GM10266 (cell line): ENCODE measurements at regions not wholly inside any gene's neighbourhood (a gene's known extent, or its start where the extent isn't known, plus 50 kb on each side); places are given as distances from the start of the nearest gene placed in this dataset.

ENCODE experiments used
- DNase-seq: peaks from one replicate; pipeline ENCODE4 v3.0.0; 2012; ENCODE audit errors: extremely low spot score
- TF ChIP-seq, protein P1 (sequence below): IDR thresholded peaks from 2 replicates; pipeline ENCODE4 v1.5.1; 2012; ENCODE audit warnings: mild to moderate bottlenecking, low read depth; ENCODE audit not compliant: control insufficient read depth, insufficient read depth; ENCODE audit errors: missing control alignments

DNA sequence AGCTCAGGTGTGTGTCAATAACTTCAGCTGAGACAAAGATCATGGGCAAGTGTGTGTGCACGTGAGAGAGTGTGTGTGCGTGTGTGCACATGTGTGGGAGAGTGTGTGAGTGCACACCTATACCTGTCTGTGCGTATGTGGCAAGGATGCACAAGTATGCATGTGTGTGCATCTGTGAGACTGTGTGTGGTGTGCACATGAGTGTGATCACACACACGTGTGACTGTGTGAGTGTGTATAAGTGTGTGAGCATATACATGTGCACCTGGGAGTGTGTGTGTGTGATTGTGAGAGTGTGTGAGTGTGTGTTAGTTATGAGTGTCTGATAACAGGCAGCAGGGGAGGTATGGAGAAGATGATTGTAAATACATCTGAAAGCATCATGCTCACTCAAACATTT lies 657.3 kb upstream of the PFKP start:
- no peak for DNase-seq
- TF ChIP-seq, protein P1, sequence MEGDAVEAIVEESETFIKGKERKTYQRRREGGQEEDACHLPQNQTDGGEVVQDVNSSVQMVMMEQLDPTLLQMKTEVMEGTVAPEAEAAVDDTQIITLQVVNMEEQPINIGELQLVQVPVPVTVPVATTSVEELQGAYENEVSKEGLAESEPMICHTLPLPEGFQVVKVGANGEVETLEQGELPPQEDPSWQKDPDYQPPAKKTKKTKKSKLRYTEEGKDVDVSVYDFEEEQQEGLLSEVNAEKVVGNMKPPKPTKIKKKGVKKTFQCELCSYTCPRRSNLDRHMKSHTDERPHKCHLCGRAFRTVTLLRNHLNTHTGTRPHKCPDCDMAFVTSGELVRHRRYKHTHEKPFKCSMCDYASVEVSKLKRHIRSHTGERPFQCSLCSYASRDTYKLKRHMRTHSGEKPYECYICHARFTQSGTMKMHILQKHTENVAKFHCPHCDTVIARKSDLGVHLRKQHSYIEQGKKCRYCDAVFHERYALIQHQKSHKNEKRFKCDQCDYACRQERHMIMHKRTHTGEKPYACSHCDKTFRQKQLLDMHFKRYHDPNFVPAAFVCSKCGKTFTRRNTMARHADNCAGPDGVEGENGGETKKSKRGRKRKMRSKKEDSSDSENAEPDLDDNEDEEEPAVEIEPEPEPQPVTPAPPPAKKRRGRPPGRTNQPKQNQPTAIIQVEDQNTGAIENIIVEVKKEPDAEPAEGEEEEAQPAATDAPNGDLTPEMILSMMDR: no peak

DNA sequence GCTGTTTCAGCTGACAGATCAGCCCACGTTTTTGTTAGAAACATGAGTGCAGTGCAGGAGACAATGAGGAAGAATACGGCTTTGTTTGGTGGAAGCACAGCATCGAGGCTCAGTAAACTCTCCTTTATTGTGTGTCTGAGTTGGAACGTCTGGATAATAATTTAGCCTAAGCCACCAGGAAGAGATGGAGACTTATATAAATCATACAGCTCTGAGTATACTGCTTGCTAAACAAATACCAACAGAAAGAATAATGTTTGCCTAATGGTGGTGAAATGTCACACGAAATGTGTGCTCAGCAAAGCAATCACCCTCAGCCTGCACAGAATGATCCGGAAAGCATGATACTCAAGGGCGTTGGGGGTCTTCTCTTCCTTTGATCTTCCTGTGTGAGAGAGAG lies 664.1 kb upstream of the ADARB2 start:
- no peak for DNase-seq
- TF ChIP-seq, protein P1: no peak

DNA sequence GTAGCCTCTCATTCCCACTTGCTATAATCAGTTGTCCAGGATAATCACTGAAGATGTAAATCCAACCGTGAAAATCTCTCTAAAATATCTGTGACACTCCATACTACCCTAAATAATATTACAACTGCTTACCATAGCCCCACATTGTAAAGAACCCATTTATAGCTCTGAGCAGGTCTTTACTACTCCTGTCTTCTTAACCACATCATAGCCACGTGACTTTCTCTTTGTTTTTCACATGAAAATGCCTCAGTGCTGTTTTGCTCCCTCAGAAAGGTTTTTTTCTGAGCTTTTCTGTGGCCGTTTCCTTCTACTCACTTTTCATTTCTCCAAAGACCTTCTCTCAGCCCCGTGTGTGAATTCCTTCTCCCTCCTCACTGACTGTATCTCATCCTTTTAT lies 662.2 kb upstream of the ADARB2 start:
- TF ChIP-seq, protein P1: no peak
- no peak for DNase-seq

DNA sequence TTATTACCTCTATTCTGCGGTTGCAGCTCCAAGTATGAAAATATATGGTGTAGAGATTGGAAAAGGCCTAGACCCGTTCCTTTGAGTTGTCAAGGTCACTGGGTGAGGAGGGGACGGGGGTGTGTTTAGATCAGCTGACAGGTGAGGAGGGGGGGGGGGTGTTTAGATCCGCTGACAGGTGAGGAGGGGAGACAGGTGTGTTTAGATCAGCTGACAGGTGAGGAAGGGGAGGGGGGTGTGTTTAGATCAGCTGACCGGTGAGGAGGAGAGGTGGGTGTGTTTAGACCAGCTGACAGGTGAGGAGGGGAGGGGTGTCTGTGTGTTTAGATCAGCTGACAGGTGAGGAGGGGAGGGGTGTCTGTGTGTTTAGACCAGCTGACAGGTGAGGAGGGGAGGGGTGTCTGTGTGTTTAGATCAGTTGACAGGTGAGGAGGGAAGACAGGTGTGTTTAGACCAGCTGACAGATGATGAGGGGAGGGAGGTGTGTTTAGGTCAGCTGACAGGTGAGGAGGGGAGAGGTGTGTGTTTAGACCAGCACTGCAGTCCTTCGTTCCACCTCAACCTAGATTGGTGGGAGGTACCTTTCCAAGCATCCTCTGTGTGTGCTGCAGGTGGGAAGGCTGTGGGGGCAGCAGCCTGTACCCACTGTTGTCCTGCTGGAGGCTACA lies 655.0 kb upstream of the ADARB2 start:
- TF ChIP-seq, protein P1: no peak
- DNase-seq: no peak

DNA sequence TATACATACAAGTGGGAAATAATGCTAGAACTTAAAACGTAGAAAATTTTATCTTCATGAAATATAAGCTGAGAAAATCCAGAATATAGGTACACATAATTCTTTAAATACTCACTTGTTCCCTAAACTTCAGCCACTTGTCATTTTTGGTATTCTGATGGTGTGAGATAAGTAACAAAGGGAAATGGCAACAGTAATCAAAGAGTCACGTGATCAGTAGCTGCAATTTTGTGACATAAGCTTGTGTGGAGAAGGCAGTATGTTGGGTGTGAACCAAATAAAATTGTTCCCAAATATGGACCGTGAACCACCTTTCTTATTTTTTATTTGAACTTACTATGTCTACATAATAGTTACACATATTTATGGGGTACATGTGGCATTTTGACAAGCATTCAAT lies 650.3 kb upstream of the ADARB2 start:
- DNase-seq: no peak
- TF ChIP-seq, protein P1: no peak

DNA sequence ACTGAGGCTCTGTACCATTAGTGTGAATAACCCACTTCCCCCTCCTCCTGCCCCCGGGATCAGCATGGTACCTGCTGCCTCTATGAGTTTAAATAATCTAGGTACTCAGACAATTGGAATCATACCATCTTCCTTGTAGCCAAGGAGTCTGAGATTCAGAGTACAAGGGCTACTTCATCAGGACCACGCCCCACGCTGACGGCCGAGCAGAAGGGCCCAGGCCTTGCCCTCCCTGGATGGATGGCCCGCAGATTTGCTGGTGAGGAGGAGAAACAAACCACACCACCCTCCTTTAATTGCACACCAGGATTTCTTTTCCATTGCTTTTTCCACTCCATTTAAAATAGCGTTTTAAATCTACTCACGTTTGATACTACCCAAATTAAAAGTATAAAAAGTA lies 649.9 kb upstream of the ADARB2 start:
- TF ChIP-seq, protein P1: no peak
- DNase-seq: no peak

DNA sequence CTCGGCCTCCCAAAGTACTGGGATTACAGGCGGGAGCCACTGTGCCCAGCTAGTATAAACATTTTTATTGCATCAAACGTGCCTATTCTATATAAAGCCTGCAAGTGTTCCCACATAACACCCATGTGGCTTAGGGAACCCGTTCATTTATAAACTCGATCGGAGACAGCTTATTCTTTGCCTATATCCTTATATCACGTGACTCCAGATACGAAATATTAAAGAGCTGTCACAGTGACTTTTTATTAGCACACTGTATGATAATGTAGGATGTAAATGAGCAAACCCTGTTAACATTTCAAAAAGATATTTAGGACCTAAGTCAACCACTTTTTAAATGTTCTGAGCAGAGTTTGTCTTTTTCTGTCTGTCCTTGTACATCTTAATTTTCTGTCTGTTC lies 642.9 kb upstream of the ADARB2 start:
- TF ChIP-seq, protein P1: no peak
- DNase-seq: no peak
